ENCODE measurements at regions not wholly inside any gene's neighbourhood (a gene's known extent, or its start where the extent isn't known, plus 50 kb on each side); places are given as distances from the start of the nearest gene placed in this dataset. TPM values are rescaled to one million over a fixed set of nuclear protein-coding genes. Genes with fewer than 3 reads are reported as not detected.

Small RNA genes in the stretch of these regions (microRNA-seq; reads per million reads assigned to microRNA genes)
- gene RF00019 (ENCODE audit: insufficient read depth, insufficient read length): not detected

Small RNA genes in the stretch of these regions (small RNA-seq; reads per million reads assigned to genes)
- gene RF00019: 0 reads per million in 5 experiments

Measured in IMR-90 (cell line).